OCI-LY7 (cell line): ENCODE measurements at regions not wholly inside any gene's neighbourhood (a gene's known extent, or its start where the extent isn't known, plus 50 kb on each side); places are given as distances from the start of the nearest gene placed in this dataset.

Source experiments
- BruUV-seq: library from RNA; stranded (reverse); fragments of 400-500 nt; replicated peaks from 2 replicates; lab custom pipeline; 2021; lab: Mats Ljungman, UMichigan
- CTCF ChIA-PET: fragments of 300-600 bp; sonication (Branson Sonifier 250); formaldehyde crosslinking; loops from one replicate; lab custom pipeline; 2022; ENCODE audit warnings: antibody characterized with exemption; ENCODE audit not compliant: unreplicated experiment; lab: Charles Lee
- POLR2A ChIA-PET: fragments of 300-600 bp; sonication (Branson Sonifier 250); formaldehyde crosslinking; loops from one replicate; lab custom pipeline; 2022; ENCODE audit warnings: antibody characterized with exemption; lab: Charles Lee
- DNase-seq: peaks from one replicate; pipeline ENCODE4 v3.0.0-alpha.2; 2015; ENCODE audit warnings: low spot score
- H2AFZ ChIP-seq: fragments of 200-600 bp; sonication (generic), shearing (Covaris generic); 2 replicates; pipeline ENCODE4 v1.6.1; 2014; ENCODE audit warnings: mild to moderate bottlenecking, antibody characterized with exemption, low read length, moderate library complexity
- H3K27ac ChIP-seq: fragments of 200-600 bp; sonication (generic); 2 replicates; pipeline ENCODE4 v1.5.1; 2014; ENCODE audit warnings: mixed run types, low read depth, mild to moderate bottlenecking, moderate library complexity, low read length, inconsistent platforms; ENCODE audit not compliant: poor library complexity, severe bottlenecking
- H3K36me3 ChIP-seq: fragments of 200-600 bp; sonication (generic); 2 replicates; pipeline ENCODE4 v1.6.1; 2014; ENCODE audit warnings: mild to moderate bottlenecking, antibody characterized with exemption, low read length, moderate library complexity, mixed read lengths; ENCODE audit not compliant: insufficient read depth
- H3K4me1 ChIP-seq: fragments of 200-600 bp; sonication (generic); 2 replicates; pipeline ENCODE4 v1.5.1; 2014; ENCODE audit warnings: mild to moderate bottlenecking, low read length; ENCODE audit not compliant: insufficient read depth, poor library complexity, severe bottlenecking
- H3K4me2 ChIP-seq: fragments of 200-600 bp; sonication (generic); 2 replicates; pipeline ENCODE4 v1.6.1; 2014; ENCODE audit warnings: mild to moderate bottlenecking, low read length
- H3K4me3 ChIP-seq: fragments of 200-600 bp; sonication (generic); 2 replicates; pipeline ENCODE4 v1.5.1; 2014; ENCODE audit warnings: mild to moderate bottlenecking, low read depth, low read length; ENCODE audit not compliant: poor library complexity, severe bottlenecking
- H3K79me2 ChIP-seq: fragments of 200-600 bp; sonication (generic); 2 replicates; pipeline ENCODE4 v1.6.1; 2016; ENCODE audit warnings: low read depth, mild to moderate bottlenecking, low read length, moderate library complexity, mixed read lengths; ENCODE audit not compliant: insufficient read depth
- H3K9me2 ChIP-seq: fragments of 200-600 bp; sonication (generic); 2 replicates; pipeline ENCODE4 v1.6.1; 2016; ENCODE audit warnings: mild to moderate bottlenecking, low read length, mixed read lengths; ENCODE audit not compliant: insufficient read depth
- H3K9me3 ChIP-seq: fragments of 200-600 bp; sonication (generic); 2 replicates; pipeline ENCODE4 v1.6.1; 2014; ENCODE audit warnings: mild to moderate bottlenecking, mixed run types, low read length, mixed read lengths
- H4K20me1 ChIP-seq: fragments of 200-600 bp; sonication (generic); 2 replicates; pipeline ENCODE4 v1.6.1; 2014; ENCODE audit warnings: mild to moderate bottlenecking, antibody characterized with exemption, low read length, moderate library complexity, mixed read lengths; ENCODE audit not compliant: insufficient read depth
- CTCF ChIP-seq: fragments of 200-600 bp; sonication (generic); conservative IDR thresholded peaks from 2 replicates; pipeline ENCODE4 v1.5.1; 2014; ENCODE audit warnings: mild to moderate bottlenecking, antibody characterized with exemption, low read length, moderate library complexity, mixed read lengths
- EZH2phosphoT487 ChIP-seq: fragments of 200-600 bp; sonication (generic); IDR thresholded peaks from 2 replicates; pipeline ENCODE4 v1.6.1; 2018; ENCODE audit warnings: low read depth, borderline replicate concordance, mild to moderate bottlenecking, mixed run types, antibody characterized with exemption, low read length, moderate library complexity, mixed read lengths
- intact Hi-C: fragments of 100-400 bp; cut with micrococcal nuclease; formaldehyde crosslinking; loops from one replicate; pipeline ENCODE4 v1.10.0; 2022; ENCODE audit not compliant: unreplicated experiment

DNA sequence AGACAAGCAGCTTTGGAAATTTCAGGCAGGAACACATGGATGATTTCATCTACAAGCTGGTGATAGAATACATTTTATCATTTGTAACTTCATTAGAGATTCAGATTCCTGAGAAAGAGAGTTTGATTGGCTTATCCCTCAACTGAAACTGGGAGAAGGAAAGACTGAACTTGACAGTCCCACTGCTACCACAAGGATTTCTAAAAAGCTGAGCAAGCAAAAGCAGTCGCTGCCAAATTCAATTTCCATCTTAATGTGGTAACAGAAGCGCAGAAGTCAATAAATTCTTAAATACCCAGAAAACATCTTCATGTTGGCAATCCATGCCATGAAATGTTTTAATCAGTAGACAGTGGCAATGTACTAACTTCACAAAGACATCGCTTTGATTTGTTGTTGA is 172.1 kb upstream of the DACH1 start:
- no peaks in the 10 kb centered on the region for H3K9me3 ChIP-seq
- H3K4me3 ChIP-seq = no peak overlapping the region
- no peak overlapping the region for H3K4me2 ChIP-seq
- BruUV-seq = no TSS peak
- ChIA-PET CTCF (no interaction called here), POLR2A (interaction anchor here (0.6 kb wide), 1 partner anchor 92 kb away, joined by 3 read pairs; no protein-coding TSS in a partner anchor)
- H3K9me2 ChIP-seq = no peaks in the 10 kb centered on the region
- no peak overlapping the region for H3K27ac ChIP-seq
- DNase-seq = no peak
- H4K20me1 ChIP-seq = no peaks in the 10 kb centered on the region
- H3K79me2 ChIP-seq = no peaks in the 10 kb centered on the region
- no peak overlapping the region for H2AFZ ChIP-seq
- intact Hi-C loops = no loop called here
- no peaks in the 10 kb centered on the region for H3K36me3 ChIP-seq
- H3K4me1 ChIP-seq = no peaks in the 10 kb centered on the region
- TF ChIP-seq CTCF (no peak), EZH2phosphoT487 (no peak)

DNA sequence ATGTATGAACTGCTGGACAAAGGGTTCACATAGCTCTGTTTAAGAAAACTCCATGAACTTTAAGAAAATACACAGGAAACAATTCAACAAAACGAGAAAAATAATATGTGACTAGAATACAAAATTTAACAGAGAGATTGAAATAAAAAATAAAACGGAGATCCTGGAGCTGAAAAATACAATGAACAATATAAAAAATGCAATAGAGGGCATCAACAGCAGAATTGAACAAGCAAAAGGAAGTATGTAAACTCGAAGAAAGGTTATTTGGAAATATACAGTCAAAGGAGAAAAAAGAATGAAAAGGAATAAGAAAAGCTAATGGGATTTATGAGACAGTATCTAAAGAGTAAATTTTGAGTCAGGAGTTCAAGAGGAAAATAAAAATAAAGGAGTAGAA is 163.0 kb upstream of the DACH1 start:
- Histone ChIP-seq H3K9me2 (no peaks in the 10 kb centered on the region), H4K20me1 (no peaks in the 10 kb centered on the region), H2AFZ (no peak overlapping the region), H3K36me3 (no peaks in the 10 kb centered on the region), H3K79me2 (no peaks in the 10 kb centered on the region), H3K4me2 (no peak overlapping the region), H3K4me3 (no peak overlapping the region), H3K4me1 (no peaks in the 10 kb centered on the region), H3K27ac (no peak overlapping the region), H3K9me3 (0 out of 2 replicates have a peak, but pooled peaks cover 9% of the 10 kb centered on the region)
- ChIA-PET CTCF (no interaction called here), POLR2A (interaction anchor here (0.6 to 1.2 kb wide), 2 partner anchors 12 to 215 kb away, joined by 3 to 4 read pairs; no protein-coding TSS in a partner anchor)
- no TSS peak for BruUV-seq
- intact Hi-C loops = no loop called here
- no peak for DNase-seq
- no peak for TF ChIP-seq CTCF
- TF ChIP-seq EZH2phosphoT487 = no peak

GRCh38 chr13:72025836-72026235 is 158.8 kb upstream of the DACH1 start:
- H3K4me3 ChIP-seq = no peak overlapping the region
- intact Hi-C loops = no loop called here
- DNase-seq = no peak
- H2AFZ ChIP-seq = no peak overlapping the region
- no peak overlapping the region for H3K4me2 ChIP-seq
- no peaks in the 10 kb centered on the region for H3K79me2 ChIP-seq
- TF ChIP-seq EZH2phosphoT487 (no peak), CTCF (no peak)
- ChIA-PET POLR2A (no interaction called here), CTCF (no interaction called here)
- H3K4me1 ChIP-seq = no peaks in the 10 kb centered on the region
- H3K9me2 ChIP-seq = no peaks in the 10 kb centered on the region
- no peaks in the 10 kb centered on the region for H3K36me3 ChIP-seq
- 0 out of 2 replicates have a peak, but pooled peaks cover 9% of the 10 kb centered on the region for H3K9me3 ChIP-seq
- H4K20me1 ChIP-seq = no peaks in the 10 kb centered on the region
- H3K27ac ChIP-seq = no peak overlapping the region
- BruUV-seq = no TSS peak
